DOHH2 (cell line): ENCODE measurements at regions not wholly inside any gene's neighbourhood (a gene's known extent, or its start where the extent isn't known, plus 50 kb on each side); places are given as distances from the start of the nearest gene placed in this dataset.

Source experiments
- H3F3A ChIP-seq: fragments of 200-600 bp; sonication (generic), shearing (Covaris generic); 2 replicates; pipeline ENCODE4 v1.6.0; 2016; ENCODE audit warnings: antibody characterized with exemption, mild to moderate bottlenecking; ENCODE audit not compliant: control insufficient read depth, insufficient read depth
- H3K27ac ChIP-seq: fragments of 200-600 bp; sonication (generic); 2 replicates; pipeline ENCODE4 v1.5.1; 2014; ENCODE audit warnings: low read depth, mild to moderate bottlenecking, low read length, moderate library complexity
- H3K27me3 ChIP-seq: fragments of 200-600 bp; sonication (generic); 2 replicates; pipeline ENCODE4 v1.6.1; 2014; ENCODE audit warnings: mild to moderate bottlenecking, low read length, mixed read lengths; ENCODE audit not compliant: control insufficient read depth
- H3K36me3 ChIP-seq: fragments of 200-600 bp; sonication (generic); 2 replicates; pipeline ENCODE4 v1.6.1; 2014; ENCODE audit warnings: mild to moderate bottlenecking, low read length, moderate library complexity, mixed read lengths; ENCODE audit not compliant: control insufficient read depth
- H3K4me1 ChIP-seq: fragments of 200-600 bp; sonication (generic); 2 replicates; pipeline ENCODE4 v1.6.1; 2014; ENCODE audit warnings: mild to moderate bottlenecking, low read length, mixed read lengths; ENCODE audit not compliant: control insufficient read depth
- H3K4me2 ChIP-seq: fragments of 200-600 bp; sonication (generic); 2 replicates; pipeline ENCODE4 v1.6.0; 2014; ENCODE audit warnings: mild to moderate bottlenecking, low read length, moderate library complexity
- H3K4me3 ChIP-seq: fragments of 200-600 bp; sonication (generic); 2 replicates; pipeline ENCODE4 v1.5.1; 2014; ENCODE audit warnings: mild to moderate bottlenecking, low read length, mixed read lengths
- H3K79me2 ChIP-seq: fragments of 200-600 bp; sonication (generic); 2 replicates; pipeline ENCODE4 v1.6.1; 2014; ENCODE audit warnings: mild to moderate bottlenecking, low read length, mixed read lengths; ENCODE audit not compliant: control insufficient read depth
- H3K9me2 ChIP-seq: fragments of 200-600 bp; sonication (generic); replicated peaks from 2 replicates; pipeline ENCODE4 v1.6.1; 2014; ENCODE audit warnings: mild to moderate bottlenecking, low read length, mixed read lengths; ENCODE audit not compliant: control insufficient read depth
- H3K9me3 ChIP-seq: fragments of 200-600 bp; sonication (generic); 2 replicates; pipeline ENCODE4 v1.6.1; 2014; ENCODE audit warnings: antibody characterized with exemption, low read length, mixed read lengths; ENCODE audit not compliant: control insufficient read depth, insufficient read depth
- H4K20me1 ChIP-seq: fragments of 200-600 bp; sonication (generic); 2 replicates; pipeline ENCODE4 v1.6.0; 2014; ENCODE audit warnings: low read depth, mild to moderate bottlenecking, antibody characterized with exemption, low read length, moderate library complexity; ENCODE audit not compliant: control insufficient read depth, insufficient read depth
- CTCF ChIP-seq: fragments of 200-600 bp; sonication (generic); IDR thresholded peaks from one replicate; pipeline ENCODE4 v1.5.1; 2014; ENCODE audit warnings: antibody characterized with exemption, mild to moderate bottlenecking, low read depth, low read length; ENCODE audit not compliant: poor library complexity, severe bottlenecking
- EZH2phosphoT487 ChIP-seq: fragments of 200-600 bp; sonication (generic); IDR thresholded peaks from 2 replicates; pipeline ENCODE4 v1.6.1; 2017; ENCODE audit warnings: borderline replicate concordance, mild to moderate bottlenecking, antibody characterized with exemption, low read length, moderate library complexity, mixed read lengths

GRCh38 chr7:114206688-114207087, 207.9 kb upstream of the FOXP2 start:
- H3F3A ChIP-seq = no peaks in the 10 kb centered on the region
- H3K4me3 ChIP-seq = no peak overlapping the region
- H3K27ac ChIP-seq = no peak overlapping the region
- no peaks in the 10 kb centered on the region for H3K36me3 ChIP-seq
- no peak overlapping the region for H3K4me2 ChIP-seq
- H3K79me2 ChIP-seq = no peaks in the 10 kb centered on the region
- no peak for TF ChIP-seq CTCF
- no peak for TF ChIP-seq EZH2phosphoT487
- H3K9me2 ChIP-seq = no peaks in the 10 kb centered on the region
- no peaks in the 10 kb centered on the region for H4K20me1 ChIP-seq
- no peaks in the 10 kb centered on the region for H3K4me1 ChIP-seq
- H3K9me3 ChIP-seq = peaks cover 4% of the 10 kb centered on the region; the same call in 1 of the 2 replicates
- no peaks in the 10 kb centered on the region for H3K27me3 ChIP-seq

- Histone ChIP-seq H3K79me2 (no peaks in the 10 kb centered on the region), H3K9me3 (no peaks in the 10 kb centered on the region), H3K27me3 (no peaks in the 10 kb centered on the region), H3K36me3 (no peaks in the 10 kb centered on the region), H3K27ac (no peak overlapping the region), H4K20me1 (no peaks in the 10 kb centered on the region), H3F3A (no peaks in the 10 kb centered on the region), H3K9me2 (no peaks in the 10 kb centered on the region), H3K4me2 (no peak overlapping the region), H3K4me1 (no peaks in the 10 kb centered on the region), H3K4me3 (no peak overlapping the region)
- TF ChIP-seq EZH2phosphoT487 (no peak), CTCF (no peak)
Observed at GRCh38 chr7:114196517-114196916, 218.1 kb upstream of the FOXP2 start.

GRCh38 chr7:114190387-114190786, 224.2 kb upstream of the FOXP2 start:
- no peaks in the 10 kb centered on the region for H3K9me2 ChIP-seq
- TF ChIP-seq CTCF = no peak
- no peak for TF ChIP-seq EZH2phosphoT487
- H3K36me3 ChIP-seq = no peaks in the 10 kb centered on the region
- no peak overlapping the region for H3K27ac ChIP-seq
- H3K9me3 ChIP-seq = no peaks in the 10 kb centered on the region
- H3F3A ChIP-seq = no peaks in the 10 kb centered on the region
- H3K4me2 ChIP-seq = no peak overlapping the region
- H3K4me3 ChIP-seq = no peak overlapping the region
- H3K27me3 ChIP-seq = no peaks in the 10 kb centered on the region
- no peaks in the 10 kb centered on the region for H4K20me1 ChIP-seq
- H3K79me2 ChIP-seq = no peaks in the 10 kb centered on the region
- no peaks in the 10 kb centered on the region for H3K4me1 ChIP-seq

- Histone ChIP-seq H3K4me3 (no peak overlapping the region), H3K36me3 (no peaks in the 10 kb centered on the region), H3K9me3 (no peaks in the 10 kb centered on the region), H3K9me2 (no peaks in the 10 kb centered on the region), H3K4me1 (no peaks in the 10 kb centered on the region), H4K20me1 (no peaks in the 10 kb centered on the region), H3K27ac (no peak overlapping the region), H3F3A (no peaks in the 10 kb centered on the region), H3K4me2 (no peak overlapping the region), H3K27me3 (no peaks in the 10 kb centered on the region), H3K79me2 (no peaks in the 10 kb centered on the region)
- TF ChIP-seq CTCF = no peak
- no peak for TF ChIP-seq EZH2phosphoT487
Observed at GRCh38 chr7:114183311-114184088, 231.1 kb upstream of the FOXP2 start.
